ENCODE measurements at regions not wholly inside any gene's neighbourhood (a gene's known extent, or its start where the extent isn't known, plus 50 kb on each side); places are given as distances from the start of the nearest gene placed in this dataset.
"Not testable (repeated sequence)": the region's sequence is repeated elsewhere in the genome, so short reads cannot be mapped to it uniquely, and the experiment has no call there.

DNA sequence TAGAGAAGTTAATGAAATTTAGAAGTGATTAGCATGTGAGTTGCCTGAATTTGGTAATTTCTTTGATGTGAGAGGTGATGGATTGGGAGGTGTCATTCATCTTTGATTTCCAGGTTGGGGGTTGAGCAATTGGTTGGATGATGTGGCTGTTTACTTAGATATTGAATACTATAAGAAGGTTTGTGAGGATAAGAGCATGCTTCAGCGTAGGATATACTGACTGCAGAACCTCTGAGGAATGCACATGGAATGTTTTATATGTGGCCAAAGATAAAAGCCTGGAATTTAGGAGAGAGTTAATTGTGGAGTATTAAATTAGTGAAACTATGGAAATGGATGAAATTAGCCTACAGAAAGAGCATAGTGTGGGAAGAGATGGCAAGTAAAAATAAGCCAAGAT lies 165.4 kb upstream of the MAD2L1 start:
- intact Hi-C loops (cut with DNase I), result no loop called here
- no peak for DNase-seq (ENCODE audit: low spot score)

DNA sequence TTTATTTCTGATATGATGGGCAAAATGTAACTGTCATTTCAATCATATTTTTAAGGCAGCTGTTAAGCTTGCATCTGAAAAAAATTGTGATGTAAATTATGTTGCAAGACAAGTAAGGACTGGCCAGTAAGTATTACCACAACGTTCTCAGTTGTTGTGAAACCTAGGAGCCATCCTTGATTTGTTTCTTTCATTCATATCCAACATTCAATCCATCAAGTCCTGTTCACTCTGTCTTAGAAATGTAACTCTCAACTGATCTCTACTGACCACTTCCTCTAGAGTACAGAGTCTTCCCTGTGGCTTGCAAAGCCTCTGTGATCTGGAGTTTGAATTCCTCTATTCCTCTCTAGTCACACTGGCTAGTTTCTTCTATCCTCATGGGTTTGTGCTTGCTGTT lies 161.4 kb upstream of the MAD2L1 start:
- no peak for DNase-seq (ENCODE audit: low spot score)
- intact Hi-C loops (cut with DNase I), result no loop called here

DNA sequence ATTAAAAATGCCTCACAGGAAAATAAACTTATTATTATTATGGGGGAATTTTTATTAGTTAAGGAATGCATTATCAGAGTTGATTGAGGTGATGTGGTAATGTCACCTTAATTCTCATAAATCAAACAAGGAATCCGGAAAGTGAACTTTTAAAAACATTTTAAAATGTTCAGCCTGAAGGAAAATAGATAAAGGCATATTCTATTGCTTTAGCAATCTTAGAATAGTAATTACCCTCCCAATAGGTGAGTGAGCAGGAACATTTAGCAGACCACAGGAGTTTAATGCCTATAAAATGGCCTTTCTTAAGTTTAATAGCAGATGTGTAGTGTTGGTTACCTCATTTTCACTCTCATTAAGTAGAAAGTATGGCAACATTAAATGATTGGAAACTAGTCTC lies 160.9 kb upstream of the MAD2L1 start:
- no peak for DNase-seq (ENCODE audit: low spot score)
- intact Hi-C loops (cut with DNase I), result no loop called here

DNA sequence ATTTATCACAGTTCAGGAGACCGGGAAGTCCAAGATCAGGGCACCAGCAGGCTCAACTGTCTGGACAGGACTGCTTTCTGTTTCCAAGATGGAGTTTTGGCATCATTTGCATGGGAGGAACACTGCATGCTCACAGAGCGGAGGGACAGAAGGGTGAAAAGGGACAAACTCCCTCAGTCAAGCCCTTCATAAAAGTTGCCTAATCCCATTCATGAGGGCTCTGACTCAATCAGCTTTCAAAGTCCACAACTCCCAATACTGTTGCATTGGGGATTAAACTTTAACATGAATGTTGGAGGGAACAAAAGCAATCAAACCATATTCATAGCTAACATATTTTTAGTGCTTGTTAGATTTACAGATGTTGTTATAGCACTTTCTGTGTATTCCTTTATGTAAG lies 158.9 kb upstream of the MAD2L1 start:
- no peak for DNase-seq (ENCODE audit: low spot score)
- intact Hi-C loops (cut with DNase I), result no loop called here

DNA sequence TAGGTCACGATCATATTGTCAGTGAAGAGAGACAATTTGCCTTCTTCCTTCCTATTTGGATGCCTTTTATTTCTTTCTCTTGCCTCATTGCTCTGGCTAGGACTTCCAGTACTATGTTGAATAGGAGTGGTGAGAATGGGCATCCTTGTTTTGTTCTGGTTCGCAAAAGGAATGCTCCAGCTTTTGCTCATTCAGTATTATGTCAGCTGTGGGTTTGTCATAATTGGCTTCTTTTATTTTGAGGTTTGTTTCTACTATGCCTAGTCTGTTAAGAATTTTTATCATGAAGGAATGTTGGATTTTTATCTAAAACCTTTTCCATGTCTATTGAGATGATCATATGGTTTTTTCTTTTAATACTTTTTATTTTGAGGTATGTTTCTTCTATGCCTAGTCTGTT lies 152.3 kb upstream of the MAD2L1 start:
- no peak for DNase-seq (ENCODE audit: low spot score)
- intact Hi-C loops (cut with DNase I), result no loop called here

DNA sequence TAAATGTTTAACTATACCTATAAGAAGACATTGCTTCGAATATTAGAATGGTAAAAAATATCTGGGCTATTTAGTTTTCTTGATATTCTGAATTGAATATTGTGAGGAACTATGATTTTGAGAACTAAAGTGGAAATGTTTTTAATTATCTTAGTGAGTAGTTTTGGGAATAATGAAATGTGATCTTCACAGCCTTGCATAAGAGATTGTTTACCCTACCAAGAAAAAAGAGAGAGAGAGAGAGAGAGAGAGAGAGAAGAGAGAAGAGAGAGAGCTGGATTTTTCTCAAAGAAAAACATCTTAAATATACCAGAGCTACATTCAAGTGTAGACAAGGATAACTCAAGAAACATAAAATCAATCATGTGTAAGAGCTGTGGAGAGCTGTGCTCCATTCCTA lies 148.7 kb upstream of the MAD2L1 start:
- no peak for DNase-seq (ENCODE audit: low spot score)
- intact Hi-C loops (cut with DNase I), result no loop called here

DNA sequence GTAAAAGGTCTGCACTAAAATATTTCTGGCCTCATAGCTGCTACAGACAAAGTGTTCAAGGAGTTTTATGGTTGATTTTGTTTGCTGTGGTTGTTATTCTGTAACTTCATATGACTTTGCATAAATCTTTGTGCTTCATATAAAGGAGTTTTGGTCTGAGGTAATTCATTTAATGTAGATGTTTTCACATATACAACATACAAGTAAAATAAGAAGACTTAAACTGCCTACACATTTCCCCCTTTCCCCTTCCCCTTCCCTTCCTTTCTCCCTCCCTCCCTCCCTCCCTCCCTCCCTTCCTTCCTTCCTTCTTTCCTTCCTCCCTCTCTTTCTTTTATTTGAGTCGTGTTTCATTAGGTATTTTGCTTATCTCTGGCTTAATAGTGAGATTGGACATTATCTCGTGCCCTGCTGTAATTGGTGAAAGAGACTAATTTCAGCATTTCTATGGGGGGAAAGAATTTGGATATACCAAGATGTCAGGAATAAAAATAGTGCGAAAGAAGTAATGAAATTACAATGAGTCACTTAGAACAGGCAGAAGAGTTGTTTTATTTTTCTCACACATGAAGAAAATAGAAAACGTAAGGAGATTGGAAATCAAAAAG lies 144.9 kb upstream of the MAD2L1 start:
- DNase-seq (ENCODE audit: low spot score), result no peak

DNA sequence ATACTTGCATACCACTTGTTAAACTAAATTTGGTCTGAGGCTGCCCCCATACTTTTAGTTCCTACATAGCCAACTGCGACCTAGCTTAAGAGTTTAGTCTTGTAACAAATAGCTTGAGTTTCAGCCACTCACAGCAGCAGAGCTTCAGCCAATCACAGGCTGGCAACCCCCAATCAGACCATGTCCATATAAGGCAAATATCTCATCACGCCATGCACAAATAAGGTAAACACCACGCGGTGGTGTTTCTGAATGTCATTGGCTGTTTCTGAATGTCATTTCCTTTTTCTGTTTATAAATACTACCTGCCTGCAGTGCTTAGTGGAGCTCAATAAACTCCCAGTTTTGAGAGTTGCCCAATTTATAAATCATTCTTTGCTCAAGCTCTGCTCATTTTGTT lies 143.1 kb upstream of the MAD2L1 start:
- intact Hi-C loops (cut with DNase I), result no loop called here
- no peak for DNase-seq (ENCODE audit: low spot score)

More for the DNA sequence above, 144.9 kb upstream of the MAD2L1 start:
- intact Hi-C loops (cut with DNase I), result no loop called here

DNA sequence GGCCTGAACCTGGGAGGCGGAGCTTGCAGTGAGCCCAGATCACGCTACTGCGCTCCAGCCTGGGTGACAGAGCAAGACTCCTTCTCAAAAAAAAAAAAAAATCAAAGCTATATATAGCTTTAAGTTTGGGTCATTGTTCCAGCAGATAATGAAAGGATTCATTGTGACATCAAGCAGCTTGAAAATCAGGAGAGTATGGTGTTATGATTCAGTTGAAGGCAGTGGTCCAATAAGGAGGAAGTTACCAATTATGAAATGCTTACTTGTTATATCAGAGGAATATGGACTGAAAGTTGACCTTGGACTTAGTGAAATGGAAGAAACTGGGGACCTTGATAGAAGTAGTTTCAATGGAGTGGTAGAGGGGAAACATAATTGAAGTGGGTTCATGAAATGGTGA lies 140.4 kb upstream of the MAD2L1 start:
- intact Hi-C loops (cut with DNase I), result no loop called here
- DNase-seq (ENCODE audit: low spot score), result no peak

DNA sequence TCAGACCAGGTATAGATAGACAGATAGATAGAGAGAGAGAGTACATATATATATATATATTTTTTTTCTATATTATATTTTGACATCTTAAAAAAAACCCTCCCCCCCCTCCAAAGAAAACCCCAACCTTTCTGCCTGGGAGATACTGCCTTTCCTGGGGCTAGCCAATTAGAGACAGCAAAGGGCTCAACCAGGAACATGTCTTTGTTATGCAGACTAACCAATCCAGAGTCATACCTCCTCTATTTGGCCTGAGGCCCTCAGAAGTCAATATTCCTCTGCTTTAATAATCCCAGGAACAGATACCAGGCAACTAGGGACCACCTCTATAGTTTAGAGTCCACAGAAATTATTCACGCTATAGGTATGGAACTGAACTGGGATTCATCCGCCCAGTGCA lies 135.6 kb upstream of the MAD2L1 start:
- no peak for DNase-seq (ENCODE audit: low spot score)
- intact Hi-C loops (cut with DNase I), result no loop called here

DNA sequence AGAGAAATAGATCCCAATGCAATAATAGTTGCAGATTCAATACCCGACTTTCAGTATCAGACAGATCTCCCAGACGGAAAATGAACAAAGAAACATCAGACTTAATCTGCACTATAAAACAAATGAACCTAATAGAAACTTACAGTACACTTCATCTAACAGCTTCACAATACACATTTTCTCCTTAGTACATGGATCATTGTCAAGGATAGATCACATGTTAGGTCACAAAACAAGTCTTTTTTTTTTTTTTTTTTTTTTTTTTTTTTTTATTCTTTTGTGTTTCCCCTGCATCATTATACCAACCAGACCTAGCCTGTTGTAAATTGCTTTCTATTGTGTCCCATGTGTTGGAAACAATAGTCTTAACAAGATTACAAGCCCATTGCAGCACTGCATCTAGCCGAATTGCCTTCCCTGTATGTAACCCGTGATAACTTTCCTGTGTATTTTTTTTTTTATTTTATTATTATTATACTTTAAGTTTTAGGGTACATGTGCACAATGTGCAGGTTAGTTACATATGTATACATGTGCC lies 134.0 kb upstream of the MAD2L1 start:
- DNase-seq (ENCODE audit: low spot score); intact Hi-C loops (cut with DNase I): not testable (repeated sequence)

DNA sequence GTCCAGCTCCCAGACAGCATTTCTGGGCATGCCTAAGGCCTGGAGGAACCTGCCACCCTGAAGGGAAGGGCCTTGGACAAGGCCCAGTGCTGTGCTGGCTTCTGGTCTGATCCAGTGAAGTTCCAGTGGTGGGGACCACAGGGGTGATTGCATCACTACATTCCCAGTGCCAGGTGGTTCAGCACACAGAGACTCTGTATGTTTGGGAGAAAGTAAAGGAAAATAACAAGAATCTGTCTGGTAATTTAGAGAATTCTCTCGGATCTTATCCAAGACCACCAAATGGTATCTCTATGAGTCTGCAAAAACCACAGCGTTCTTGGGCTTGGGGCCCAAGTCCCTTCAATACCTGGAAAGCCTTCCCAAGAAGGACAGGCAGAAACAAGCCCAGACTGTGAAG lies 131.8 kb upstream of the MAD2L1 start:
- intact Hi-C loops (cut with DNase I), result no loop called here

DNA sequence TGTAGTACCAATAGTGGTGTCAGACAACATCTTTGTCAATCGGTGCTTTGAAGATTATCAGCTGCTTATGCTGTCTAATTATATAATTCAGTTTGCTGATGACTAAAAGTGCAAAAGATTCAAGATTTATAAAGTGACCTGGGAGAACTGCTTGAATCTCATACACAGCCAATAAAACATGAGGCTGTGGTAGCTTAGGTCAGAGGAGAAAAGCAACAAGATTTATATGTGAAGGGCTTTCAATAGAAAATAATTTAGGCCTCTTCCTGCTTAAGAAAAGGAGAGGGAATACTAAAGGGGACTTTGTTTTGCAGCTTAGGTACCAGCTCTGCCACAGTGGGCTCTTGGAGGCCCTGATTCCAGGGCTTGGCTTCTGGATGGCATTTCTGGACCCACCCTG lies 111.0 kb upstream of the MAD2L1 start:
- DNase-seq (ENCODE audit: low spot score), result no peak
- intact Hi-C loops (cut with DNase I), result no loop called here

More for the DNA sequence above, 131.8 kb upstream of the MAD2L1 start:
- DNase-seq (ENCODE audit: low spot score), result no peak

DNA sequence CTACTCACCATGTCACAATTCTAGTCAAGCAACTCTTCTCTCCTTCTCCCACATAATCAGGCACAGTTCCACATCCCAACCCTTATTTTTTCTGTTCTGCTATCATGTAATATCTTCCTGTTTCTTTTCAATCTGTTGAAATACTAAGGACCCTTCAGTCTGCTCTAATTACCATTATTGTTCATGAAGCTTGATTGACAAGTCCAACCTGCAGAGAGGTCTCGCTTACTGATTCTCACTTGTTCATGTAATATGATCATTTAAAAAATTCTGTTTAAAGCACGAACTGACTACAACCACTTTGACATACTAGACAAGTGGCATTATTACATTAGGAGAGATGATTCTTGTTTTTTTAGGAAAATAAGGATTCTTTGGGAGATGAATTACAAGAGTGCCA lies 108.6 kb upstream of the MAD2L1 start:
- intact Hi-C loops (cut with DNase I), result no loop called here
- DNase-seq (ENCODE audit: low spot score), result no peak

DNA sequence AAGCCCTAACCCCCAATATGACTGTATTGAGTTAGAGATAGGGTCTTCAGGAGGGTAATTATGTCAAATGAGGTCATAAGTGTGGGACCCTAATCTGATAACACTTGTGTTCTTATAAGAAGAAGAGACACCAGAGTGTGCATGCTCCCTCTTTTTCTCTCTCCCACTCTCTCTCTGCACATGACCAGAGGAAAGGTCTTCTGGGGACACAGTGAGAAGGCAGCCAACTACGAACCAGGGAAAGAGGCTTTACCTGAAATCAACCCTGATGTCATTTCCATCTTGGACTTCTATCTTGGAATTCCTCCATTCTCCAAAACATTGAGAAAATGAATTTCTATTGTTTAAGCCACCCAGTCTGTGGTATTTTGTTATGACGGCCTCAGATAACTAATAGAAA lies 97.2 kb upstream of the MAD2L1 start:
- intact Hi-C loops (cut with DNase I), result loop anchor here (10.0 kb wide), 1 partner anchor 551 kb away; no protein-coding TSS in a partner anchor
- no peak for DNase-seq (ENCODE audit: low spot score)

DNA sequence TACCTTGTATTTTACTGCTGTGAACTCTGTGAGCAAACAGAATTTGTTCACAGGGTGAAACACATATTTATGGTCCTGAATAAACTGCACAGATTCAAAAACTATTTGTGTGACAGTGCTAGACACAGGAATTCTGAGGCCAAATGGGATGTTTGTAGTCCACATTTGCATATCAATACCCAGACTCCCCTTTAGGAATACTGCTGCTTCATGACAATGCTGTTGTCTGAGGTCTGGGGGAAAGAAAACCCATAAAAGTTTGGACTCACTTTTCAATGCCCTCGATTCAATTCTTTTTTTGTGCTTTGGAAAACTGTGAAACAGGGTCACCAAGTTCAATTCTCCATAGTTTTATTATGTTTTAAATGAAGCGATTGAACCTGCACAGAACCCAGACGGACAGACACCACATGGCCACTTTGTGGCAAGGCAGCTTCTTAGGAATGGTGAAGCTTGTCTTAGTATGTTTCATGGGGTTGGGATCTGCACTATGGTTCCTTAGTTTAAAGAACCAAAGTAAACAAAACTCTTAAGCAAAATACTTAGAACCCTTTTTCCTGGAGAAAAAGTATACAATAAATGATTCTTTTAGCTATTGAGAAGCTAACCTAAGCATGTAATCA lies 92.3 kb upstream of the MAD2L1 start:
- DNase-seq (ENCODE audit: low spot score), result no peak
- intact Hi-C loops (cut with DNase I), result loop anchor here (5.0 kb wide), 1 partner anchor 938 kb away; no protein-coding TSS in a partner anchor

DNA sequence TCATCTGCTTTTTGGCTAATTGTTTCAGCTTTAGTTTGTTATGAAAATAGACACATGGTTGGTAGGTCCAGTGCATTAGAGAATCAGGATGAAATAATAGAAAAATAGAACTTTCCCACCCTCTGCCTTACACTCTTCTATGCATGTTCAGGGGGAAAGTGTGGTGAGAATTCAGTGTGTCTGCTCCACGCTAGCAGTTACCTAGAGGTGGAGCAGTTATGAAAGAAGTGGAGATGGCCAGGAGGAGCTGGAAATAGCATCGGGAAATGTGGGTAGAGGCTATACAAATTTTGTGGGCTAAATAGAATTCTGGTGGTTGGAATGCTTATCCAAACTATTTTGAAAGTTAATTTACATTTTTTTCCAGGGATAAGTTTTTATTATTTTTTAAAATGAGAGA lies 91.4 kb upstream of the MAD2L1 start:
- intact Hi-C loops (cut with DNase I), result loop anchor here (5.0 kb wide), 1 partner anchor 939 kb away; no protein-coding TSS in a partner anchor
- no peak for DNase-seq (ENCODE audit: low spot score)

DNA sequence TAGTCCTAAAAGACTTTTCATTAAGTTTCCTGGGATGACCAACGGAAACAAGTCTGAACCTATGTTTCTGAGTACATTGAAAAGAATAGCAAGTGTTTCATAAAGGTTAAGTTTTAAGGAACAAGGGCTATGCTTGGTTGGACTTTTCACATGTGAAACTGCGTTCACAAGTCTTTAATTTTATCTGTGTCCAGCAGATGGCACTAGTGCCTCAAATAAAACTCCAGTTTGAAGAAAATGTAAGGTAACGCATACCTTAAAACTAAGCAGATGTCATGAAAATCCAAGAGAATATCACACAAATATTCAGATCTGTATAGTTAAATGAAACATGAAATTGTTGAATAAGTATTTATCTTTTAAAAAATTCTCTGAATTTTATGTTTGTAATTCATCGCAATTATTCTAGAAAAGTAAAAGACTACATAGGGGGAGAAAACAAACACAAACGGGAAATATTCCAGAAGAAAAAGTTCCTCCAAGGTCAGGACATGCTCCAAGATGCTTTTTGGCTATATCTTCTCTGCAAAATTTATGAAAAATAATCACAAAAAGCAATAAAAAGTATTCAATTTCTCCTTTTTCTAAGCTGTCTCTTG lies 89.6 kb upstream of the MAD2L1 start:
- DNase-seq (ENCODE audit: low spot score), result no peak
- intact Hi-C loops (cut with DNase I), result loop anchor here (5.0 kb wide), 1 partner anchor 941 kb away; no protein-coding TSS in a partner anchor

DNA sequence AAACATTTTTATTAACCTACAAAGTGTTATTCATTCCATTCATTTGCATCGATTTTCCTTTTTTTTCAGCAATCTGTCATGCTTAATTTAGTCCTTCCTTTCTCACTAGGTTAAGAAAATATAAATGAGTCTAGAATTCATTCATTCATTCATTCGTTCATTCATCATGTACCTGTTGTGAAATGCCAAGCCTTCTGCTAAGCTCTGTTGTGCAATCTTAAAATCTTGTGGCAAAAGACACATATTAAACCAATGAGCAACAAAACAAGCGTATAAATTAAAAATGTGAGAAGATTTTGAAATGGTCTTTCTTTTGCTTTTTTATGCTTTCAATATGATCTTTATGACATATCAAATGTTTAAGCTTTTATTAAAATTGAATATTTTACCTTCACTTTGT lies 88.6 kb upstream of the MAD2L1 start:
- no peak for DNase-seq (ENCODE audit: low spot score)
- intact Hi-C loops (cut with DNase I), result loop anchor here (5.0 kb wide), 1 partner anchor 942 kb away; no protein-coding TSS in a partner anchor

DNA sequence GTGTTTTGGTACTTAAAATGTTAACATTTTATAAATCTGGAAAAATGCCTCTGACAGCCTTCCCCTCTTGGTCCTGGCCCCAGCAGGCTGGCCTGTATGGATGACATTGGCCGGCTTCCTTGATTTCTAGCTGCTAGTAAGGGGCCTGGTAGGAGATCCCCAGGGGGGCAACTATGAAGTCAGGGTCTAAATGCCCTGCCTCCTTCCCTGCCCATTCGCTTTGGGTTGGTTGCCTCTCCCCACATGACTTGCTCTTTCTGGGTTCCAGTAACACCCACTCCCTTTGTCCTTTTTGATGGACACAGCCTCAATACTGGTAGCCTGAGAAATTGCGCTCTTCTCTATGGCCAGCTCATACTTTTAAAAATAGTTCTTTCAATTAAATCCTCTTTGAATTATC lies 78.0 kb upstream of the MAD2L1 start:
- intact Hi-C loops (cut with DNase I), result no loop called here
- no peak for DNase-seq (ENCODE audit: low spot score)

DNA sequence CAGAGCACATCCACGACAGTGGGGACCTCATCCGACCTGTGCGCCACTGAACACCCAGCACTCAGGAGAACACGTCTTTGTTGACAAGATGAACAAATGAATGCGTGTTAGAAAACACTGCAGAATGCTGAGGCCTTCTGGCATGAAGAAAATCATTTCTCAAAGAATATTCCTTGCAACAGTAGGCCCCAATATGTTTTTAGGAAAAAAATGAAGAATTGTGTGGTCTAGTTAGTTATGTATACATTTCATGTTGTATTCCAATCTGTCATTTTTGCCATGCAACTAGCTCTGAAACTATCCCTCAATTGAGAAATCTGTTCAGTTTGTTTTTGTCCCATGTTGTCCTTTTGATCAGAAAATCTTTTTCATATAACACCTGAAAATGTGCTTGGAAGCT lies 77.4 kb upstream of the MAD2L1 start:
- intact Hi-C loops (cut with DNase I), result no loop called here
- DNase-seq (ENCODE audit: low spot score), result no peak
